ENCODE measurements at regions not wholly inside any gene's neighbourhood (a gene's known extent, or its start where the extent isn't known, plus 50 kb on each side); places are given as distances from the start of the nearest gene placed in this dataset.

- H3K18ac ChIP-seq (ENCODE audit: low read length), result no peak overlapping the region
- H3K4ac ChIP-seq (ENCODE audit: low read depth, low read length), result no peak overlapping the region
- no peaks in the 10 kb centered on the region for H3K27me3 ChIP-seq (ENCODE audit: insufficient read depth, low read length, poor library complexity)
- WGBS (ENCODE audit: extremely low coverage, insufficient coverage, low lambda C conversion rate), result no CpG with 5 or more reads among the region's 1 CpG
- no peak overlapping the region for H3K4me2 ChIP-seq (ENCODE audit: low read length)
- no peaks in the 10 kb centered on the region for H3K4me1 ChIP-seq (ENCODE audit: control insufficient read depth, low read depth, low read length)
- no peaks in the 10 kb centered on the region for H3K79me2 ChIP-seq (ENCODE audit: control insufficient read depth, insufficient read depth, low read length)
- H4K8ac ChIP-seq (ENCODE audit: low read depth, low read length), result no peak overlapping the region
- H2BK5ac ChIP-seq (ENCODE audit: low read length), result no peak overlapping the region
- H3K27ac ChIP-seq (ENCODE audit: low read depth, low read length), result no peak overlapping the region
- no peak for DNase-seq
- no peak overlapping the region for H2AK5ac ChIP-seq (ENCODE audit: low read length)
- H2BK120ac ChIP-seq (ENCODE audit: low read depth, low read length), result no peak overlapping the region
- no peak overlapping the region for H3K56ac ChIP-seq (ENCODE audit: low read length)
- H3K23ac ChIP-seq (ENCODE audit: low read length), result no peak overlapping the region
- H4K5ac ChIP-seq (ENCODE audit: low read length), result no peak overlapping the region
- no peak overlapping the region for H2BK15ac ChIP-seq (replicated peaks; ENCODE audit: low read depth)
- no peaks in the 10 kb centered on the region for H3K79me1 ChIP-seq (ENCODE audit: low read length)
- H3K4me3 ChIP-seq (ENCODE audit: low read length), result no peak overlapping the region
- no peaks in the 10 kb centered on the region for H3K36me3 ChIP-seq (ENCODE audit: control insufficient read depth, insufficient read depth, low read length)
- no peak overlapping the region for H3K9ac ChIP-seq (ENCODE audit: low read length)
These were observed 109.3 kb upstream of the B3GAT2 start for GRCh38 chr6:71066153-71066552.

- no peak for DNase-seq
- Histone ChIP-seq H3K4me1 (ENCODE audit: control insufficient read depth, low read depth, low read length) (no peaks in the 10 kb centered on the region), H3K18ac (ENCODE audit: low read length) (no peak overlapping the region), H3K79me1 (ENCODE audit: low read length) (no peaks in the 10 kb centered on the region), H3K4me3 (ENCODE audit: low read length) (no peak overlapping the region), H3K23ac (ENCODE audit: low read length) (no peak overlapping the region), H3K36me3 (ENCODE audit: control insufficient read depth, insufficient read depth, low read length) (no peaks in the 10 kb centered on the region), H3K4me2 (ENCODE audit: low read length) (no peak overlapping the region), H2BK15ac (replicated peaks; ENCODE audit: low read depth) (no peak overlapping the region), H2BK120ac (ENCODE audit: low read depth, low read length) (no peak overlapping the region), H3K27ac (ENCODE audit: low read depth, low read length) (no peak overlapping the region), H3K79me2 (ENCODE audit: control insufficient read depth, insufficient read depth, low read length) (no peaks in the 10 kb centered on the region), H3K27me3 (ENCODE audit: insufficient read depth, low read length, poor library complexity) (no peaks in the 10 kb centered on the region), H2AK5ac (ENCODE audit: low read length) (no peak overlapping the region), H3K9ac (ENCODE audit: low read length) (no peak overlapping the region), H2BK5ac (ENCODE audit: low read length) (no peak overlapping the region), H4K8ac (ENCODE audit: low read depth, low read length) (no peak overlapping the region), H3K4ac (ENCODE audit: low read depth, low read length) (no peak overlapping the region), H3K56ac (ENCODE audit: low read length) (no peak overlapping the region), H4K5ac (ENCODE audit: low read length) (no peak overlapping the region)
- no CpG with 5 or more reads among the region's 5 CpGs for WGBS (ENCODE audit: extremely low coverage, insufficient coverage, low lambda C conversion rate)
These were observed 111.0 kb upstream of the B3GAT2 start for GRCh38 chr6:71067816-71068215.

- DNase-seq, result no peak
- Histone ChIP-seq H3K23ac (ENCODE audit: low read length) (no peak overlapping the region), H3K56ac (ENCODE audit: low read length) (no peak overlapping the region), H3K4me3 (ENCODE audit: low read length) (no peak overlapping the region), H4K5ac (ENCODE audit: low read length) (no peak overlapping the region), H3K79me2 (ENCODE audit: control insufficient read depth, insufficient read depth, low read length) (no peaks in the 10 kb centered on the region), H3K4ac (ENCODE audit: low read depth, low read length) (no peak overlapping the region), H3K79me1 (ENCODE audit: low read length) (no peaks in the 10 kb centered on the region), H2BK5ac (ENCODE audit: low read length) (no peak overlapping the region), H3K4me2 (ENCODE audit: low read length) (no peak overlapping the region), H3K18ac (ENCODE audit: low read length) (no peak overlapping the region), H3K36me3 (ENCODE audit: control insufficient read depth, insufficient read depth, low read length) (no peaks in the 10 kb centered on the region), H4K8ac (ENCODE audit: low read depth, low read length) (no peak overlapping the region), H3K9ac (ENCODE audit: low read length) (no peak overlapping the region), H2AK5ac (ENCODE audit: low read length) (no peak overlapping the region), H3K4me1 (ENCODE audit: control insufficient read depth, low read depth, low read length) (no peaks in the 10 kb centered on the region), H3K27me3 (ENCODE audit: insufficient read depth, low read length, poor library complexity) (no peaks in the 10 kb centered on the region), H2BK120ac (ENCODE audit: low read depth, low read length) (no peak overlapping the region), H2BK15ac (replicated peaks; ENCODE audit: low read depth) (no peak overlapping the region), H3K27ac (ENCODE audit: low read depth, low read length) (no peak overlapping the region)
- no CpG with 5 or more reads among the region's 3 CpGs for WGBS (ENCODE audit: extremely low coverage, insufficient coverage, low lambda C conversion rate)
These were observed 115.6 kb upstream of the B3GAT2 start for GRCh38 chr6:71072508-71072907.

GRCh38 chr6:71077655-71078054 is 120.8 kb upstream of the B3GAT2 start:
- no peak overlapping the region for H4K8ac ChIP-seq (ENCODE audit: low read depth, low read length)
- H3K27me3 ChIP-seq (ENCODE audit: insufficient read depth, low read length, poor library complexity), result no peaks in the 10 kb centered on the region
- H3K4me3 ChIP-seq (ENCODE audit: low read length), result no peak overlapping the region
- no peak overlapping the region for H3K18ac ChIP-seq (ENCODE audit: low read length)
- no peak overlapping the region for H3K56ac ChIP-seq (ENCODE audit: low read length)
- no peaks in the 10 kb centered on the region for H3K36me3 ChIP-seq (ENCODE audit: control insufficient read depth, insufficient read depth, low read length)
- H4K5ac ChIP-seq (ENCODE audit: low read length), result no peak overlapping the region
- H3K23ac ChIP-seq (ENCODE audit: low read length), result no peak overlapping the region
- H3K4me1 ChIP-seq (ENCODE audit: control insufficient read depth, low read depth, low read length), result no peaks in the 10 kb centered on the region
- H3K79me2 ChIP-seq (ENCODE audit: control insufficient read depth, insufficient read depth, low read length), result no peaks in the 10 kb centered on the region
- H3K79me1 ChIP-seq (ENCODE audit: low read length), result no peaks in the 10 kb centered on the region
- no peak overlapping the region for H2BK120ac ChIP-seq (ENCODE audit: low read depth, low read length)
- no peak overlapping the region for H2BK15ac ChIP-seq (replicated peaks; ENCODE audit: low read depth)
- H3K4me2 ChIP-seq (ENCODE audit: low read length), result no peak overlapping the region
- H2BK5ac ChIP-seq (ENCODE audit: low read length), result no peak overlapping the region
- no peak overlapping the region for H3K4ac ChIP-seq (ENCODE audit: low read depth, low read length)
- H2AK5ac ChIP-seq (ENCODE audit: low read length), result no peak overlapping the region
- DNase-seq, result no peak
- H3K9ac ChIP-seq (ENCODE audit: low read length), result no peak overlapping the region
- no CpG with 5 or more reads among the region's 2 CpGs for WGBS (ENCODE audit: extremely low coverage, insufficient coverage, low lambda C conversion rate)
- no peak overlapping the region for H3K27ac ChIP-seq (ENCODE audit: low read depth, low read length)

- no peaks in the 10 kb centered on the region for H3K79me1 ChIP-seq (ENCODE audit: low read length)
- no peak overlapping the region for H2BK120ac ChIP-seq (ENCODE audit: low read depth, low read length)
- no peak overlapping the region for H3K18ac ChIP-seq (ENCODE audit: low read length)
- H4K5ac ChIP-seq (ENCODE audit: low read length), result no peak overlapping the region
- DNase-seq, result no peak
- H3K27me3 ChIP-seq (ENCODE audit: insufficient read depth, low read length, poor library complexity), result no peaks in the 10 kb centered on the region
- H3K36me3 ChIP-seq (ENCODE audit: control insufficient read depth, insufficient read depth, low read length), result no peaks in the 10 kb centered on the region
- H3K56ac ChIP-seq (ENCODE audit: low read length), result no peak overlapping the region
- no peaks in the 10 kb centered on the region for H3K79me2 ChIP-seq (ENCODE audit: control insufficient read depth, insufficient read depth, low read length)
- no peak overlapping the region for H3K4me2 ChIP-seq (ENCODE audit: low read length)
- WGBS (ENCODE audit: extremely low coverage, insufficient coverage, low lambda C conversion rate), result no CpG with 5 or more reads among the region's 1 CpG
- H2BK15ac ChIP-seq (replicated peaks; ENCODE audit: low read depth), result no peak overlapping the region
- no peak overlapping the region for H4K8ac ChIP-seq (ENCODE audit: low read depth, low read length)
- H3K4ac ChIP-seq (ENCODE audit: low read depth, low read length), result no peak overlapping the region
- H3K23ac ChIP-seq (ENCODE audit: low read length), result no peak overlapping the region
- no peak overlapping the region for H3K9ac ChIP-seq (ENCODE audit: low read length)
- H3K4me3 ChIP-seq (ENCODE audit: low read length), result no peak overlapping the region
- H3K4me1 ChIP-seq (ENCODE audit: control insufficient read depth, low read depth, low read length), result no peaks in the 10 kb centered on the region
- H2BK5ac ChIP-seq (ENCODE audit: low read length), result no peak overlapping the region
- H3K27ac ChIP-seq (ENCODE audit: low read depth, low read length), result no peak overlapping the region
- no peak overlapping the region for H2AK5ac ChIP-seq (ENCODE audit: low read length)
These were observed 122.8 kb upstream of the B3GAT2 start for GRCh38 chr6:71079677-71080076.

GRCh38 chr6:71080133-71080532 is 123.3 kb upstream of the B3GAT2 start:
- Histone ChIP-seq H2BK5ac (ENCODE audit: low read length) (no peak overlapping the region), H3K79me2 (ENCODE audit: control insufficient read depth, insufficient read depth, low read length) (no peaks in the 10 kb centered on the region), H3K23ac (ENCODE audit: low read length) (no peak overlapping the region), H3K9ac (ENCODE audit: low read length) (no peak overlapping the region), H2BK15ac (replicated peaks; ENCODE audit: low read depth) (no peak overlapping the region), H3K27me3 (ENCODE audit: insufficient read depth, low read length, poor library complexity) (no peaks in the 10 kb centered on the region), H3K4ac (ENCODE audit: low read depth, low read length) (no peak overlapping the region), H4K5ac (ENCODE audit: low read length) (no peak overlapping the region), H3K56ac (ENCODE audit: low read length) (no peak overlapping the region), H3K4me3 (ENCODE audit: low read length) (no peak overlapping the region), H3K79me1 (ENCODE audit: low read length) (no peaks in the 10 kb centered on the region), H2BK120ac (ENCODE audit: low read depth, low read length) (no peak overlapping the region), H3K36me3 (ENCODE audit: control insufficient read depth, insufficient read depth, low read length) (no peaks in the 10 kb centered on the region), H3K18ac (ENCODE audit: low read length) (no peak overlapping the region), H3K27ac (ENCODE audit: low read depth, low read length) (no peak overlapping the region), H3K4me2 (ENCODE audit: low read length) (no peak overlapping the region), H2AK5ac (ENCODE audit: low read length) (no peak overlapping the region), H3K4me1 (ENCODE audit: control insufficient read depth, low read depth, low read length) (no peaks in the 10 kb centered on the region), H4K8ac (ENCODE audit: low read depth, low read length) (no peak overlapping the region)
- no CpG with 5 or more reads among the region's 2 CpGs for WGBS (ENCODE audit: extremely low coverage, insufficient coverage, low lambda C conversion rate)
- DNase-seq, result no peak
